Liver (tissue), 8 donors: ENCODE measurements at regions not wholly inside any gene's neighbourhood (a gene's known extent, or its start where the extent isn't known, plus 50 kb on each side); places are given as distances from the start of the nearest gene placed in this dataset.

Experiments
- DNase-seq: peaks from one replicate; pipeline ENCODE4 v3.0.0-alpha.2; 2017; ENCODE audit warnings: low spot score
- H3K27ac ChIP-seq, 2 donors: one replicate each; pipeline ENCODE4 v1.7.0; 2013; ENCODE audit warnings: inconsistent platforms in 2 of 2, low read length in 2 of 2, control low read depth in 1 of 2, low read depth in 1 of 2, mild to moderate bottlenecking in 1 of 2
- H3K27me3 ChIP-seq, 4 donors: one replicate each; pipeline versions ENCODE4 v1.6.1 to v1.7.0; 2013; ENCODE audit warnings: low read length in 3 of 4, inconsistent platforms in 1 of 4, mild to moderate bottlenecking in 1 of 4, moderate library complexity in 1 of 4; ENCODE audit not compliant: control insufficient read depth in 4 of 4, insufficient read depth in 4 of 4
- H3K36me3 ChIP-seq, 4 donors: one replicate each; pipeline versions ENCODE4 v1.6.1 to v1.7.0; 2013; ENCODE audit warnings: low read length in 3 of 4, mild to moderate bottlenecking in 3 of 4, low read depth in 1 of 4, moderate library complexity in 1 of 4; ENCODE audit not compliant: control insufficient read depth in 4 of 4, insufficient read depth in 3 of 4
- H3K4me1 ChIP-seq, 4 donors: one replicate each; pipeline versions ENCODE4 v1.6.1 to v1.7.0; 2013; ENCODE audit warnings: low read length in 3 of 4, mild to moderate bottlenecking in 3 of 4, moderate library complexity in 1 of 4; ENCODE audit not compliant: control insufficient read depth in 4 of 4, insufficient read depth in 4 of 4
- H3K4me3 ChIP-seq, 3 donors: one replicate each; pipeline versions ENCODE4 v1.6.1 to v1.7.0; 2013; ENCODE audit warnings: low read length in 3 of 3, control low read depth in 1 of 3, low read depth in 1 of 3, mild to moderate bottlenecking in 1 of 3
- H3K9ac ChIP-seq, 2 donors: one replicate each; pipeline ENCODE4 v1.7.0; 2013; ENCODE audit warnings: low read length in 2 of 2, mild to moderate bottlenecking in 2 of 2, moderate library complexity in 2 of 2, control low read depth in 1 of 2, low read depth in 1 of 2
- H3K9me3 ChIP-seq, 4 donors: one replicate each; pipeline versions ENCODE4 v1.6.1 to v1.7.0; 2013; ENCODE audit warnings: low read length in 3 of 4; ENCODE audit not compliant: control insufficient read depth in 4 of 4
- ATF3 ChIP-seq: IDR thresholded peaks from 2 replicates; pipeline ENCODE4 v1.6.1; 2016; ENCODE audit warnings: antibody characterized with exemption
- CTCF ChIP-seq: fragments of 150-350 bp; IDR thresholded peaks from 2 replicates; pipeline ENCODE4 v1.5.1; 2017; ENCODE audit warnings: improper control_type of control experiment, low read depth, low read length; ENCODE audit not compliant: missing input control
- EGR1 ChIP-seq, 2 donors: IDR thresholded peaks; 2 replicates each; pipeline ENCODE4 v1.6.1; 2016 to 2018; ENCODE audit warnings: antibody characterized with exemption in 2 of 2, low read depth in 2 of 2
- FOXA1 ChIP-seq: IDR thresholded peaks from 2 replicates; pipeline ENCODE4 v1.6.1; 2016; ENCODE audit warnings: antibody characterized with exemption
- HNF4A ChIP-seq, 2 donors: conservative IDR thresholded peaks; 2 replicates each; pipeline ENCODE4 v1.6.1; 2016; ENCODE audit warnings: antibody characterized with exemption in 2 of 2, mild to moderate bottlenecking in 2 of 2
- HNF4G ChIP-seq: IDR thresholded peaks from 2 replicates; pipeline ENCODE4 v1.6.1; 2016; ENCODE audit warnings: antibody characterized with exemption
- JUND ChIP-seq, 2 donors: IDR thresholded peaks; 2 replicates each; pipeline ENCODE4 v1.6.1; 2016; ENCODE audit warnings: antibody characterized with exemption in 2 of 2
- NR2F2 ChIP-seq: IDR thresholded peaks from 2 replicates; pipeline ENCODE4 v1.6.1; 2016; ENCODE audit warnings: antibody characterized with exemption
- RAD21 ChIP-seq, 2 donors: IDR thresholded peaks; 2 replicates each; pipeline ENCODE4 v1.6.1; 2016; ENCODE audit warnings: antibody characterized with exemption in 2 of 2, mild to moderate bottlenecking in 2 of 2
- REST ChIP-seq: IDR thresholded peaks from 2 replicates; pipeline ENCODE4 v1.6.1; 2016; ENCODE audit warnings: antibody characterized with exemption, mild to moderate bottlenecking
- RXRA ChIP-seq, 2 donors: IDR thresholded peaks; 2 replicates each; pipeline ENCODE4 v1.6.1; 2017 to 2018; ENCODE audit warnings: antibody characterized with exemption in 2 of 2, mild to moderate bottlenecking in 1 of 2
- SP1 ChIP-seq: IDR thresholded peaks from 2 replicates; pipeline ENCODE4 v1.6.1; 2018; ENCODE audit warnings: antibody characterized with exemption, mild to moderate bottlenecking
- TAF1 ChIP-seq: conservative IDR thresholded peaks from 2 replicates; pipeline ENCODE4 v1.6.1; 2016; ENCODE audit warnings: antibody characterized with exemption, mild to moderate bottlenecking
- YY1 ChIP-seq: IDR thresholded peaks from 2 replicates; pipeline ENCODE4 v1.6.1; 2016; ENCODE audit warnings: antibody characterized with exemption, mild to moderate bottlenecking
- ZBTB33 ChIP-seq: IDR thresholded peaks from 2 replicates; pipeline ENCODE4 v1.6.1; 2016; ENCODE audit warnings: antibody characterized with exemption
- WGBS: extraction: QIAGEN DNeasy Blood & Tissue Kit; methylation state at CpG from one replicate; pipeline ENCODE4 v1.1.7; 2013; 5-methylcytosine and 5-hydroxymethylcytosine counted together
- donor health status: healthy.
- donor health status: healthy.
- donor health status: healthy.
- donor health status: healthy.
- donor health status: healthy.

GRCh38 chr20:59421920-59422637 is 121.7 kb downstream of the EDN3 start:
- Histone ChIP-seq H3K9me3 (peaks cover 0 to 5% (median 0%) of the 10 kb centered on the region in 4 donors), H3K4me1 (no peaks in the 10 kb centered on the region), H3K27ac (no peak overlapping the region), H3K36me3 (no peaks in the 10 kb centered on the region), H3K4me3 (no peak overlapping the region), H3K9ac (no peak overlapping the region), H3K27me3 (peaks cover 0 to 4% (median 0%) of the 10 kb centered on the region in 4 donors)
- WGBS: 81% methylated on average over 13 of the region's 13 CpGs
- DNase-seq: no peak
- TF ChIP-seq ZBTB33 (no peak), HNF4G (no peak), TAF1 (no peak), RAD21 (IDR thresholded peaks at IDR 0.05) (no peak), CTCF (no peak)

- Histone ChIP-seq H3K9ac (no peak overlapping the region), H3K9me3 (peaks cover 0 to 2% (median 0%) of the 10 kb centered on the region in 4 donors)
- 75% methylated on average over 10 of the region's 10 CpGs for WGBS
These were observed 122.6 kb downstream of the EDN3 start for GRCh38 chr20:59422872-59423544.

More at GRCh38 chr20:59422872-59423544, 122.6 kb downstream of the EDN3 start:
- H3K4me3 ChIP-seq: no peak overlapping the region
- no peak for DNase-seq
- TF ChIP-seq HNF4G (no peak), FOXA1 (no peak), EGR1 (IDR thresholded peaks at IDR 0.05; ENCODE audit: low read depth in 2 of 2) (no peak), NR2F2 (no peak), JUND (IDR thresholded peaks at IDR 0.05) (no peak), ZBTB33 (no peak), REST (no peak), RAD21 (IDR thresholded peaks at IDR 0.05) (no peak), RXRA (IDR thresholded peaks at IDR 0.05) (no peak), CTCF (no peak), HNF4A (conservative IDR thresholded peaks at IDR 0.05) (no peak), SP1 (no peak), YY1 (no peak), TAF1 (no peak), ATF3 (no peak)
- no peaks in the 10 kb centered on the region for H3K4me1 ChIP-seq
- H3K27me3 ChIP-seq: peaks cover 0 to 4% (median 0%) of the 10 kb centered on the region in 4 donors
- no peak overlapping the region for H3K27ac ChIP-seq
- H3K36me3 ChIP-seq: no peaks in the 10 kb centered on the region
